ENCODE measurements at regions not wholly inside any gene's neighbourhood (a gene's known extent, or its start where the extent isn't known, plus 50 kb on each side); places are given as distances from the start of the nearest gene placed in this dataset.

DNA sequence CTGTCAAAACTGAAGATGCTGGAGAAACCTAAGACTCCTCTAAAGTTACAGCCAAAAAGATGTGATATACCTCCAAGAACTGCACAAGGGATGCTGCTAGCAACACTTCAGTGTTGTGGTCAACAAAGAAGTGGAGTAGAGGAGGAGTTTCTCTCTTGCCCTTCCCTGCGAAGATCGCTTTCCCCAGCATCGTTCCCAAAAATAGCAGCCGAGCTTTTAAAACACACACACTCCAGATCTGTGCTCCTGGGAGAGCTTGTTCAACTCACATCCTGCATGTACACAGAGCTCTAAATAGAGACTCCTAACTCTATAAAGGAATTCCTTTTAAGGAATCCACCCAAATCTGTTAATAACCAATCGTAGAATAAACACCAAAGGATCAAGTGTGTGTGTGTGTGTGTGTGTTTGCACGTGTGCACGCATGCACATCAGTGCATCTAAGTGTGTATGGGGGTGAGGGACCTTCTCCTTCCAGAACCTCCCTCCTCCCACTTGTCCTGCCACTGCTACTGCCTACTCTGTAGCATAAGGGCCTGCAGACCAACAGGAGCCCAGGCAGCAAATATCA, 58.5 kb downstream of the PSMG1 start:
- no peak for DNase-seq (ENCODE audit: low spot score)

DNA sequence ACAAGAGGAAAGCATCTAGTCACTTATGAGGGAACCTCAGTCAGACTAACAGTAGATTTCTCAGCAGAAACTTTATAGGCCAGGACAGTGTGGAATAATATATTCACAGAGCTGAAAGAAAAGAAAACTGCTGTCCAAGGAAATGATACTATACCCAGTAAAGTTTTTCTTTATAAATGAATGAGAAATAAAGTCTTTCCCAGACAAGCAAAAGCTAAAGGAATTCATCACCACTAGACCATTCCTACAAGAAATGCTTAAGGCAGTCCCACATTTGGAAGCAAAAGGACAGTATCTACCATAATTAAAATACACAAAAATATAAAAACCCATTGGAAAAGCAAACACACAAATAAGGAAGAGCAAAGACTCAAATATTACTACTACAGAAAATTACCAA, 59.9 kb downstream of the PSMG1 start:
- no peak for DNase-seq (ENCODE audit: low spot score)

DNA sequence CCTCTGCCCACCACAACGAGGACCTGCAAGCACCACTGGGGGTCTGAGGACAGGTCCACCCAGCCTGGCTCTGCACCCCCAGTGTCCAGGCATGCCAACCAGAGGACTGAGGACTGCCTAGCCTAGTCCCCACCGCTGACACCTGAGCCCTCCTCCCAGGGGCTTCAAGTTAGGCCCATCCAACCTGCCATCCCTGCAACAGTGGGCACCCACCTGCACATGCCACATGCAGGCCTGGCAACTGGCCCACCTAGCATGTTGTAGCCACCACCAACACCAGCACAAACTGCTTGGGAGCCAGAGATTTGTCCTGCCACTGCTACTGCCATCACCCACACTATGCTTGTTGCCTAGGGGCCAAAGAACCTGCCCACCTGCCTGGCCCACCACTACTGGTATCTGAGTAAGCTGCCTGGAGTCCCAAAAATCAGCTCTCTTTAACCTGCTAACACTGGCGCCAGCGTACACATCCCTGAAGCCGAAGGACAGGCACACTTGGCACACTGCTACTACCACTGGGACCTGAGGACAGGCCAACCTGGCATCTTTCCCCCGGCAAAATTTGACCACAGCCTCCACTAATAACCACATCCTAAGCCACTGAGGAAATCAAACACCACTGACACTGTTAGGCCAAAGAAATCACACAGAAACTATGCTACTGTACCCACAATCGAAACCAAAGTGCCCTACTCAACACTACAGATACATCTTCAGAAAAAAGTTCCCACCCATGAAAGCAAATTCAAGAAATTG, 61.5 kb downstream of the PSMG1 start:
- no peak for DNase-seq (ENCODE audit: low spot score)

DNA sequence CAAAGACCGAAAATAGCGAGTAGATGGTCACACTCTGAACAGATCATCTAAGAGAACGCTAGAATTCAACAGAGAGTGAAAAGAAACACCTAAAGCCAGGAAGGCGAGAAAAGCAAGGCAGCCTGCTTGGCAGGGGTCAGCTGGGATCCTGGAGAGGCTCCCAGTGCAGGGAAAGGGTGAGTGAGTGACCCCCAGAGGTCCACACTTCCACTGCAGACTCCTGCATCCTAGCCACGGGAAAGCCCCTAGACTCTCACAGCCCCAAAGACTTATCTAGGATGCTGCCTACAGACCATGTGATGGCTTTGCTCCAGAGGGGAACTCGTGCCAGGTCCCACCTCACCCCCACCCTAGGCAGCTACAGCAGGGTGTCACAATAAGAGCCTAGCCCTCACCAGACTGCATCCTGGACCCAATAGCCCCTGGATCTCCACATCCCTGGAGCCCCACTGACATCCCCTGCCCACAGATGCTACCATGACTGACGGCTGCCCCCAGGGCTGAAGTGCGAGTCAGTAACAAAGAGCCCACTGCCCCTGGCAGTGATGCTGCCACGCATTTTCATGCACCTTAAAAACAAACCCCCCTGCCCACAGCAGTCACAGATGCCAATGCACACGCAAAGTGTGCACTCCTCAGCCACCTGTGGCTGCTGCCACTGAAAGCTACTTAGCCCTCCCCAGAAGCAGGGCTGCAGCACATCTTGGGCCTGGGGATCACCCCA, 62.2 kb downstream of the PSMG1 start:
- no peak for DNase-seq (ENCODE audit: low spot score)

DNA sequence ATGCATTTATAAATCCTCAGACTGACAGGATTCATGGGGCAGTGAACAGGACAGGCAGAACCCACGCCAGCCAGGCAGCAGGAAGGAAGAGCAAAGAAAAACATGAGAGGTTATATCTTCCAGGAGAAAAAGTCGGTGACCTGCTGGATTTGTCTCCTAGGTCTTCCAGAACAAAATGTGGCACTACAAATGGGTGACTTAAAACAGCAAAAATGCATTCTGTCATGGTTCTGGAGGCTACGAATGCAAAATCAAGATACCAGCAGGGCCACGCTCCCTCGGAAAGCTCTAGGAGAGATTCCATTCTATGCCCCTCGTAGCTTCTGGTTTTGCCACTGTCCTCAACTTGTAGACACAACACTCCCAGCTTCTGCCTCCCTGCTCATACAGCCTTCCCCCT, 63.4 kb downstream of the PSMG1 start:
- no peak for DNase-seq (ENCODE audit: low spot score)

DNA sequence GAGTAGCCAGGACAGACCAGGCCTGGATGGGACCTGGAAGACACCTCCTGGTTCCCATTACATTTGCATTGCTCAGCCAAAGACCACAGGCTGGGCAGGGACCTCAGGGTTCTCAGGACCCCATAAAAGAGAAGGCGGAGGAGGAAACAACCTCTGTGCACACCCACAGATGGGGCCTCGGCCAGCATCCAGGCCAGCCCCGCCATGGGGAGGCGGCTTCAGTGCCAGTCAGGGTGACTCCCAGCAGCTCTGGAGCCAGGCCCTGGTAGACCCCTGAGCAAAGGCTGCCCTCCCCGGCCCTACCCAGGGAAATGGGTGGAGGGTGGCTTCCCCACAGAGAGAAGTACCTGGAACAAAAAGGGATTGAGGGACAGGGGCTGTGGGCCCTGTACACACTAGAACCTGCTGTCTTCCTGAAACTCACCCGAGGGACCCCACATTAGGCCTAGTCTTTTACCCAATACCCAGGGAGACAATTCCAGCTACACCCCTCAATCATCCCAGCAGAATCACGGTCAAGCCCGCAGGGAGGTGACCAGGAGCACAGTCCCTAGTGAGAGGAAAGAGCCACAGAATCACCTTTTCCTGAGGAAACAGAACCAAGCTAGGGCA, 64.5 kb downstream of the PSMG1 start:
- no peak for DNase-seq (ENCODE audit: low spot score)

DNA sequence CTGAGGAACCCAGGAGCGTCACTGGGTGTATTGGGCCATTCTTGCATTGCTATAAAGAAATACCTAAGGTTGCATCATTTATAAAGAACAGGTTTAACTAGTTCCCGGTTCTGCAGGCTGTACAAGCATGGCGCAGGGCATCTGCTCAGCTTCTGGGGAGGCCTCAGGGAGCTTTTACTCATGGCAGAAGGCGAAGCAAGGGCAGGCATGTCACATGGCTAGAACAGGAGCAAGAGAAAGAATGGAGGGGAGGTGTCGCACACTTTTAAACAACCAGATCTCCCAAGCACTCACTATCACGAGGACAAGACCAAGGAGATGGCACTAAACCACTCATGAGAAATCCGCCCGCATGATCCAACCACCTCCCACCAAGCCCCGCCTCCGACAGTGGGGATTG, 65.2 kb downstream of the PSMG1 start:
- DNase-seq (ENCODE audit: low spot score): no peak

DNA sequence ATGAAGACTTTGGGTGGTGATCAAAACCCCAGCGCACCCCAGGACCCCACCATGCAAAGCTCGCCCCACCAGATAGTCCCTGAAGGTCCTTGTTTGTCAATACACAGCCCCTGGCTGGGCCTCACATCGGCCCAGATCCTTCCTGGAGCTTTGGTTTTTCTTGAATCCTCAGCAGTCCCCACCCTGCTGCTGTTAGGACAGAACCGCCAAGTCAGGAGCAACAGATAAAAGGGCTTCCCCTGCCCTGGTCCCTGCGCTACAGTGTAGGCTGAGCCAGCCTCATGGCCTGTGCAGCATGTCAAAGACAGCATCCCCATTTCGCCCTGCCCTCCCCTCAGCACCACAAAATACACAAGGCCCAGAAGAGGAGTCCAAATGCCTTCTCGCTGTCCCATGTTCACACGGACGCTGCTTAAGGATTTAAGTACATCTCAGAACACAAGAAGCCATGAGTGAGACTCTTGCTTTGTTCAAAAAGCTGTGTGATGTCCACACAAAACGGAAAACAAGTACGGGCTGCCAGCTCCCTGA, 65.7 kb downstream of the PSMG1 start:
- DNase-seq (ENCODE audit: low spot score): no peak

DNA sequence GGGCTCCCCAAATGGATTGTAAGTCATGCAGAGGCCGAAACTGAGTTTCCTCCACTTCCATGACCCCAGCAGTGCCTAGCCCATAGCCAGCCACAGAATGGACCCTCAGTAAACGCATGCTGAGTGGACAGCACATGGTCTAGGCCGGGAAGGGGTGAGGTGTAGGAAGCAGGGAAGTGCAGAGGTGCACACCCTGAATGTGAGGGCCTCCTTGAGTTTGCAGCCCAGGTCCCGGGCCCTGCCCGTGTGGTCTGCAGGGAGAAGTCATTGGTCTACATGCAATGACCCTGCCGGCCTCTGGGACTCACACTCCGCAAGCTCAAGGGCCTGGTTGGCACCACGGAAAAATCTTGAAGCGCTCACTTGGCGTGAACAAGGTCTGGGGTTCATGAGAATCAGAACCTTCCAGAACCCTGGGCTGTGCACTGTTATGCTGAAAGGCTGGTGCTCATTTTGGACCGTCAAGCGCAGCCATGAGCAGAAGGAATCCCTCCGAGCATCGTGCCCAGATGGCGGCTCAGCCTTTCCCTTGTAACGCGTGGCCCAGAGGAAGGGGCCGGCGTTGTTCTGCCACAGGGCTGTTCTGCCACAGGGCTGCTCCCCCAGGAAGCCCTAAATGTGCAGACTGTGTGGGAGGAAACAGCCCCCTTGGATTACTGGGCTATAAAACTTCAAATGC, 66.4 kb downstream of the PSMG1 start:
- no peak for DNase-seq (ENCODE audit: low spot score)

DNA sequence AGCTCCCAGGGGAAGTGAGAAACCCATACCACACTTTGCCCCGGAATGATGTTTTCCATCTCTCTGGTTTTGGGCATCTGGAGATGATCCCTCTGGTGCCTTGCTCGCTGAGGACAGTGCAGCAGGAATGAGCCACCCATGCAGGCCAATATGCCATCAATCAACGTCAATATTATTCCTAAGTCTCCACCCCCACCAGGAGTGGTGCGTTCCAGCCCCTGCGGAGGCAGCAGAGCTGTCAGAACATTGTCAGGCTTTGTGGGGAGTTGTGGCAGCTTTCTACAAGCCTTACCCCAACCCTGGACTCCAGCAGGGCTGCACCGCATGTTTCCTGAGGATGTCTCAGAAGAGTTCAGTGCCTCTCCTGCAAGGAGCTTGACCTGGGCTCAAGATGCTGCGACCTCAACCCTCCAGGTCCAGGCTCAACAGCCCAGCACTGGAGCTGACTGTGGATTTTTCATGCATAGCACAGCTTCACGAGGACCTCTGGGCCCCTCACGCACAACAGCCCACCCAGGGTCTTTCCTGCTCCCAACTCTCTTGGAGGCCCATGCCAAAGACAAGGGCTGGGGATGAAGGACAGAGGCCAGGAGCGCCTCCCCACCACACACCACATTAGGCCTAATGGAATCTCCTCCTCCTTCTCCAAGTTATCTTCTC, 67.5 kb downstream of the PSMG1 start:
- DNase-seq (ENCODE audit: low spot score): no peak

DNA sequence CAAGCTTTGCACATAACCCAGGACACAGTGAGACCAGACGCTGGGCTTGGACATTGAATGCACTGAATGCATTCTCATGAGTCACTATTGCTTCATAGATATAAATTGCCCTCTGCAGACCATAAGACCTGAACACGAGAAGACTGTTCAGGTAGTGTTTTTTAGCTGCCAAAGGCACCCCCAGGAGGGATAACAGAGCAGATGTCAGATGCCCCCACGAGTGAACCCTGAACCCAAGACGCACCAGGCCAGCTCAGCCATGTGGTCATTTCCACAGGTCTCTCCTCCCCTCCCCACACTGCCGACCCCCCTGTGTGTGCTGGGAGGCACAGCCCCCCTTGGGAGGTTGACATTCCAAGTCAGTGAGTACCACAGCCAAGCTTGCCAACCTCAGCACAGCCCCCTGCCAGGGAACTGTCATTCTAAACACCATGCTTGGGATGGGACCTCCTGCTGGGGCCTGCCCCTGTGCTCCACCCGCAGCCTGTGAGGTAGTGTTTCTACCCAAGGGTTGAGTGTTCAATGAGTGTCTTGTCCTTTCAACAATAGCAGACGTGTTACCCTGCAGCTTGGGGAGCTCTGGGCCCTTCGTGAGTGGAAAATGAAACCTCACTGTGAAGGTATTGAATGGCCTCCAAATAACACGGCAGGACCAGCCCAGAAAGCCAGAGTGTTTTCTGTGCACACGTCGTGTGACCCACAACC, 68.2 kb downstream of the PSMG1 start:
- no peak for DNase-seq (ENCODE audit: low spot score)

DNA sequence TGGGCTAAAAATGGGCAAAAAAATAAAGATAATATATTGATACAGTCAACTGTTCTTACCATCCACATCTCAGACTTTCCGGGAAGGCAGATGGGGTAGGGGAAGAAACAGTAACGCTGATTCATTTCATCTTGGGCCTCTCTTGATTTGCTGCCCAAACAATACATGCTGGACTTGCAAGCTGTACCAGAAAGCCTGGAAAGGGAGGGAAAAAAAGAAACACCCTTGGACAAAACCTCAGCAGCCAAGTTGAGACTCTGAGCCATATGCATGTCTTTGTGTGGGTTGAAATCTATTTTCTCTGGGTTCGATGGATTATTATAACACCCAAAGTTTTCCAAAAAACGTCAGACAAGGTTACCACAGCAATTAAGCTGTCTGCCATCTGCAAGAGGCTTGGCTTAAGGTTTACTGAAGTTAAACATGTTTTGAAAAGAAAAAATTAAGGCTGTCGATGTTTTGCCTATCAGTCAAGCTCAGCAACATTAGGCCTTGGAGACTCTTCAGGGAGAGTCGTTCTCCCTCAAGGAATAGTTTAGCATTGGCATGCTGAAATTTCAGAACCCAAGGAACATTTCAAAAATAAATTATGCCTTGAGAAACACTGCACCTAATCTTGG, 71.2 kb downstream of the PSMG1 start:
- DNase-seq (ENCODE audit: low spot score): no peak

DNA sequence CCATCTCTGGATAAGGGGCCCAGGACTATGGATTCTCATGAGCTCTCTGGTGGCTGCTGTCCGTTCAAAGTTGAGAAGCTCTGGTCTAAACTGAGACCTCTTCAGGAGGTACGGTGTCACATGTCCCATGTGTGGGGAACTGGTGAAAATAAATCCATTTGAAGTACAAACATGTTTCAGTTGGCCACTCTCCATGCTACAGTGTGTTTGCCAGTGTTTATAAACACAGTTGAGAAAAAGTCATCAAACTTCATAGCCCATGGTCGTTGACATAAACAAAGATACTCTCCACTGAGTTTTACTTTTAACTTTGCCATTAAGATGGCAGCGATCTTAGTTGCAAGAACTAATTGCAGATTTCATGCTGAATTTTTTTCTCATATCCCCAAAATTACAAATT, 72.8 kb downstream of the PSMG1 start:
- DNase-seq (ENCODE audit: low spot score): no peak

DNA sequence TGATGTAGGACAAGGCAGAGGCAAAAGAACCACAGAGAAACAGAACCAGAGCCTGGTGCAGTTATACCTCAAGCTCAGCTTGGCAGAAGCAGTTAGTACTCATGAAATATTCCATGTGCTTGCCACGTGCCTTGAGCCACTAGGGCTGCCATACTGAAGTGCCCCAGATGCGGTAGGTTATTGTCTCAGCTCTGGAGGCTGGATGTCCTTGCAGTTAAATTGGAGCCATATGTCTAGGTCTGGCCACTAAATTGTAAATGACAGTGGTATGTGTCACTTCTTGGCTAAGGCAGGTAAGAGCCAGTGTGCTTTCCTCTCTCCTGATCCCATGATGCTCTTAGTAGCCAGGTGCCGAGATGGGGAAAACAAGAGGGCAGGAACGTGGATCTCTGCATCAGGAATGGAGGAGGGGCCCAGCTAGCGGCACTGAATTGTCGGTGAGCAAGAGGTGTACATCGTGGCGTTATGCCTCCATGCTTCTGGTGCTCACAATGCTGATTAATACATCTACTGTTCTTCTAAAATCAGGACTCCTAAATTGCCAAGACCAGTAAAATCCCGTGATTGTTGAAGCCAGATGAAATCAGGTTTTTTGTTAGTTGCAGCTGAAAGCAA, 73.5 kb downstream of the PSMG1 start:
- no peak for DNase-seq (ENCODE audit: low spot score)

DNA sequence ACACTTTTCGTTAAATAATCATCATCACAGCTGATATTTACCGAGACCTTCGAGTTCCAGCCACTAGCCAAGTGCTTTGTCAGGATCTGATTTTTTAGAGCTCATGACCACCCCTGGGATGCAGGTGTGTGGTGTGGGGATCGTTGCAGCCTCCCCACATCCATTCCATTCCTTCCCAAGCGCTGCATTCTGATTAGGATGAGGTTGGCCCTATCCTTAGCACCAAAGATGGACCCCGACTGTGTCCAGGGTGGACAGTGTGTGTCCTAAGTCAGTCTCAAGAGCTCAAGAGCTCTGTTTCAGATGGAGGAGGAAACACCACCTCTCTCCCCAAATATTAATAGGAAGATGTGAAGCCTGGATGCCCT, 74.1 kb downstream of the PSMG1 start:
- DNase-seq (ENCODE audit: low spot score): no peak

DNA sequence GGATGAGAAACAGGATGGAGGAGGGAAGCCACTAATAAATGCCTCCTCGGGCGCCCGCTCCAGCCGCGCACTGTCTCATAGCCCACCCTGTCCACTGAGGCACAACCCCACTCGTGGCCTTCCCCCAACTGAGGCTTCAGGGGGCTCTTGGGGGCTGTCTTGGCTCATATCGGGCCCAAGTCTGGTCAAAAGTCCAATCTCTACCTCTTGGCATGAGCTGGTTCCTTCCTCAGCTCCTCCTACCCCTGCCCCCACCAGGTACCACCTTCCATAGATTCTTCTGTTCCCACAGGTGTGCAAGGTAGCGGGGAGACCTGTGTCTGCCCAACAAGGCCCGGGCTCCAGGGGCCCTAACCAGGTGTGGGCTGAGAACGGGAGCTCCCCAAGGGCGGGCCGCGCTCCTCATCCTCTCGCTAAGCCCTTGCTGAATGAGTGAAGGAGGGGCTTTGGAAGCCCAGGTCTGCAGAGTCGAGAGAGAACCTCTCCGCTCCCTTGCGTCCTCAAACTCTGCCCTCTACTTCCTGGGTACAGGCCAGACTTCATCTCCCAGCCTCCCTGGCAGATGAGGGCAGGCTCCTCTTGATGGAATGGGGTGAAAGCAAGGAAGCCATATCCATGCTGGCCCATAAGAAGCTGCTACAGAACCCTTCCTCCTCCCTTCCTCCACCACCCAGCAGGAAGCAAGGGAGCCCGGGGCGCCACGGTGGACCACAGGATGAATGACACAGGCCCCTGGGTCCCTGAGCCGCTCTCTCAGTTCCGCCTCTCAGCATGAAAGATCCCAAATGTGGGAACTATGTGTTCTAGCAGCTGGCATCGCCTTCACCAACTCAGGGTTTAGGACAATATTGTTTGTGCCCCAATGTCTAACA, 74.7 kb downstream of the PSMG1 start:
- no peak for DNase-seq (ENCODE audit: low spot score)

DNA sequence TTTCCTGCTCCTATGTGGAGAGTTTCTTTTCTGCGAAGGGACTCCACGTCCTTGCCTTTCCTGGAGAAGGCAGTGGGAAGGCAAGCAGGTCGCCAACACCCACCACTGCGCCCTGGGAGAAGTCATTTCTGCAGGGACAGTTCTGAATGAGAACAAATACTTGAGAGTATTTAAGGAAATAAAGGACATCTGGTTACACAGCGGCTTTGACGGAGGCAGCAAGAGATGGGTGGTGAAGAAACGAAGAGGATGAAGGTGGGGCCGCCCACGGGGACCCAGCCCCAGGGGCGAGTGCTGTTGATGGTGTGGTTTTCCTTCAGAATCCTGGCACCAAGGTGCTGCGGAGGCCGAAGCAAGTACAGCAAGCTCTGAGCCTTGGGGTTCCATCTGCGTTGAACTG, 75.5 kb downstream of the PSMG1 start:
- DNase-seq (ENCODE audit: low spot score): no peak

DNA sequence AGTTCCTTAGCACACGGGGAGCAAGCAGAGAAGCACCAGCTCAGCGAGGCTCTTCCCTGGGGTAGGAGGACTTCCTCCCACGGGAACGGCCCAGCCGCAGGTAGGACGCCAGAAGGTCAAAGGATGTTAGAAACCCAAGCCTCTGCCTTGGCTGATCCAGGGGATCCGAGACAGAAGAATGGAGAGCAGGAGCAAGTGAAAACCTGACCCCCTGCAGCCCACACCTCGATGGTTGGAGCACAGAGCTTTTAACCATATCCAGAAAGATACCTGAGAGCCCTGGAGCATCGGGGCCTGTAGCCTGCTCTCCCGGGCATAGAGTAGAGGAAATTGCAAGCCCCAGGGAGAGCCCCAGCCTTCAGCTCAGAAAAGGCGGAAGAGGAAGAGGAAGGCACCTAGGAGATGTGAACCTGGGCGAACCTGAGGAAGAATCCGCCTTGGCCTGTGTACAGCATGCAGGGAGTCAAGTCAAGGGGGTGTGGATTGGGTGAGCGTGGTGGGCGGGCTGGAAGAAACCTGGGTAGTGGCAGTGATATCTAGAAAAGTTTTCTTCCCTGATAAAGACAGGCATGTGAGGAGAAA, 76.3 kb downstream of the PSMG1 start:
- DNase-seq (ENCODE audit: low spot score): no peak

DNA sequence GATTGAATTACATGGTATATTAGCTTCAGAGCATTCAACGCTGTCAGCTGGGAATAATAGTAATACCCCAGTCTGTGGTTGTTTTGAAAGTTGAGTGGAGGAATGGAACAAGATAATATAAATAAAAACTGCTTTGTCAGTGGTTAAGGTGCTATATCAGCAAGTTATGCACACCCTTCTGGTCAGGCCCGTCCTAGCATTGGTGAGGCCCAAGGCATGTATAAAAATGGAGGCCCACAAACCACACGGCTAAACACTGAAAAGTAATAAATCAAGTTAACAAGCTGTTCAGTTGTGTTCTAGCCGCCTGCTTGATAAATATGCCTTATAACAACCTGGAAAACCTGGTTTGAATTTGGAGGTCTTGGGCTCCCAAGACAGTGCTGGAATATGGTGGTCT, 77.4 kb downstream of the PSMG1 start:
- DNase-seq (ENCODE audit: low spot score): no peak
